HUES6 (cell line): ENCODE measurements at regions not wholly inside any gene's neighbourhood (a gene's known extent, or its start where the extent isn't known, plus 50 kb on each side); places are given as distances from the start of the nearest gene placed in this dataset.
"Not testable (repeated sequence)": the region's sequence is repeated elsewhere in the genome, so short reads cannot be mapped to it uniquely, and the experiment has no call there.

ENCODE experiments used
- H3K27ac ChIP-seq: 2 replicates; pipeline ENCODE4 v1.7.0; 2013; ENCODE audit warnings: low read depth, mild to moderate bottlenecking, low read length, inconsistent platforms
- H3K27me3 ChIP-seq: 2 replicates; pipeline ENCODE4 v1.6.1; 2013; ENCODE audit warnings: low read length; ENCODE audit not compliant: control insufficient read depth, insufficient read depth
- H3K36me3 ChIP-seq: 2 replicates; pipeline ENCODE4 v1.6.1; 2013; ENCODE audit warnings: low read length; ENCODE audit not compliant: control insufficient read depth, insufficient read depth
- H3K4me1 ChIP-seq: 2 replicates; pipeline ENCODE4 v1.6.1; 2013; ENCODE audit warnings: low read length; ENCODE audit not compliant: control insufficient read depth, insufficient read depth
- H3K4me3 ChIP-seq: 2 replicates; pipeline ENCODE4 v1.5.1; 2013; ENCODE audit warnings: low read depth, low read length
- H3K9ac ChIP-seq: one replicate; pipeline ENCODE4 v1.6.1; 2013; ENCODE audit warnings: mild to moderate bottlenecking, low read length
- H3K9me3 ChIP-seq: 2 replicates; pipeline ENCODE4 v1.6.1; 2013; ENCODE audit warnings: low read depth, low read length; ENCODE audit not compliant: control insufficient read depth, insufficient read depth

GRCh38 chr15:92724144-92724543, 68.6 kb upstream of the FAM174B start:
- Histone ChIP-seq H3K27me3 (no peaks in the 10 kb centered on the region), H3K36me3 (no peaks in the 10 kb centered on the region), H3K9ac (no peak overlapping the region), H3K27ac (no peak overlapping the region), H3K4me3 (no peak overlapping the region), H3K4me1 (no peaks in the 10 kb centered on the region), H3K9me3 (no peaks in the 10 kb centered on the region)

GRCh38 chr15:92725171-92725570, 69.6 kb upstream of the FAM174B start:
- Histone ChIP-seq H3K9ac (no peak overlapping the region), H3K4me1 (no peaks in the 10 kb centered on the region), H3K36me3 (no peaks in the 10 kb centered on the region), H3K9me3 (no peaks in the 10 kb centered on the region), H3K27ac (no peak overlapping the region), H3K27me3 (no peaks in the 10 kb centered on the region), H3K4me3 (no peak overlapping the region)

GRCh38 chr15:92728266-92728665, 72.7 kb upstream of the FAM174B start:
- no peak overlapping the region for H3K4me3 ChIP-seq
- no peaks in the 10 kb centered on the region for H3K27me3 ChIP-seq
- H3K36me3 ChIP-seq: no peaks in the 10 kb centered on the region
- no peak overlapping the region for H3K9ac ChIP-seq
- H3K27ac ChIP-seq: no peak overlapping the region
- H3K9me3 ChIP-seq: no peaks in the 10 kb centered on the region
- no peaks in the 10 kb centered on the region for H3K4me1 ChIP-seq

GRCh38 chr15:92733090-92733933, 77.7 kb upstream of the FAM174B start:
- Histone ChIP-seq H3K27me3 (no peaks in the 10 kb centered on the region), H3K4me3 (peak overlapping the region; percentile 54), H3K9me3 (no peaks in the 10 kb centered on the region), H3K36me3 (no peaks in the 10 kb centered on the region), H3K27ac (no peak overlapping the region), H3K9ac (peak overlapping the region; percentile 67), H3K4me1 (no peaks in the 10 kb centered on the region)

- no peak overlapping the region for H3K27ac ChIP-seq
- H3K4me3 ChIP-seq: peak overlapping the region; percentile 54
- H3K9me3 ChIP-seq: no peaks in the 10 kb centered on the region
- H3K36me3 ChIP-seq: no peaks in the 10 kb centered on the region
- peak overlapping the region; percentile 67 for H3K9ac ChIP-seq
- no peaks in the 10 kb centered on the region for H3K4me1 ChIP-seq
- H3K27me3 ChIP-seq: no peaks in the 10 kb centered on the region
Observed at GRCh38 chr15:92733934-92734521, 78.5 kb upstream of the FAM174B start.

GRCh38 chr15:92739246-92739645, 83.7 kb upstream of the FAM174B start:
- not testable (repeated sequence) for H3K27ac ChIP-seq, H3K36me3 ChIP-seq, H3K27me3 ChIP-seq, H3K4me3 ChIP-seq, H3K9me3 ChIP-seq, H3K9ac ChIP-seq
- H3K4me1 ChIP-seq: peaks cover 15% of the 10 kb centered on the region

- Histone ChIP-seq H3K4me1 (peaks cover 15% of the 10 kb centered on the region), H3K4me3 (no peak overlapping the region), H3K36me3 (no peaks in the 10 kb centered on the region), H3K27me3 (no peaks in the 10 kb centered on the region), H3K27ac (no peak overlapping the region), H3K9ac (no peak overlapping the region), H3K9me3 (no peaks in the 10 kb centered on the region)
Observed at GRCh38 chr15:92745845-92746271, 90.3 kb upstream of the FAM174B start.

- no peak overlapping the region for H3K27ac ChIP-seq
- peaks cover 15% of the 10 kb centered on the region for H3K4me1 ChIP-seq
- 0 out of 2 replicates have a peak, but pooled peaks cover under 1% of the 10 kb centered on the region for H3K9me3 ChIP-seq
- H3K4me3 ChIP-seq: no peak overlapping the region
- H3K36me3 ChIP-seq: no peaks in the 10 kb centered on the region
- no peaks in the 10 kb centered on the region for H3K27me3 ChIP-seq
- H3K9ac ChIP-seq: no peak overlapping the region
Observed at GRCh38 chr15:92747047-92747446, 91.5 kb upstream of the FAM174B start.

- peaks cover 4% of the 10 kb centered on the region; the same call in 1 of the 2 replicates for H3K9me3 ChIP-seq
- no peaks in the 10 kb centered on the region for H3K4me1 ChIP-seq
- no peak overlapping the region for H3K9ac ChIP-seq
- H3K36me3 ChIP-seq: no peaks in the 10 kb centered on the region
- H3K4me3 ChIP-seq: no peak overlapping the region
- no peak overlapping the region for H3K27ac ChIP-seq
- no peaks in the 10 kb centered on the region for H3K27me3 ChIP-seq
Observed at GRCh38 chr15:92749216-92749615, 93.6 kb upstream of the FAM174B start.

GRCh38 chr15:92749946-92750345, 94.4 kb upstream of the FAM174B start:
- H3K9ac ChIP-seq: no peak overlapping the region
- no peaks in the 10 kb centered on the region for H3K27me3 ChIP-seq
- no peak overlapping the region for H3K27ac ChIP-seq
- no peaks in the 10 kb centered on the region for H3K36me3 ChIP-seq
- H3K4me3 ChIP-seq: no peak overlapping the region
- no peaks in the 10 kb centered on the region for H3K4me1 ChIP-seq
- peaks cover 4% of the 10 kb centered on the region; the same call in 1 of the 2 replicates for H3K9me3 ChIP-seq

- Histone ChIP-seq H3K36me3 (no peaks in the 10 kb centered on the region), H3K4me3 (no peak overlapping the region), H3K9ac (no peak overlapping the region), H3K27me3 (no peaks in the 10 kb centered on the region), H3K4me1 (no peaks in the 10 kb centered on the region), H3K9me3 (peaks cover 4% of the 10 kb centered on the region; the same call in 1 of the 2 replicates), H3K27ac (no peak overlapping the region)
Observed at GRCh38 chr15:92751528-92751927, 96.0 kb upstream of the FAM174B start.
